GM12878 (cell line): ENCODE measurements at regions not wholly inside any gene's neighbourhood (a gene's known extent, or its start where the extent isn't known, plus 50 kb on each side); places are given as distances from the start of the nearest gene placed in this dataset.

Experiments used
- ATAC-seq: fragments of 200-7000 bp; cut with Tn5 transposase; 3 replicates; pipeline ENCODE4 v1.9.1; 2020; ENCODE audit warnings: mild to moderate bottlenecking, moderate library complexity
- BruUV-seq: library from RNA; stranded (reverse); fragments of 400-500 nt; replicated peaks from 2 replicates; lab custom pipeline; 2021; lab: Mats Ljungman, UMichigan
- CTCF ChIA-PET: fragments of 300-600 bp; sonication (Branson Sonifier 250); formaldehyde crosslinking; extraction: SDS; loops from one replicate; lab custom pipeline; 2021; ENCODE audit warnings: inconsistent platforms; lab: Yijun Ruan, JAX
- POLR2A ChIA-PET: fragments of 350-600 bp; formaldehyde crosslinking; extraction: SDS; loops from one replicate; lab custom pipeline; 2021; ENCODE audit warnings: inconsistent platforms; lab: Charles Lee
- RAD21 ChIA-PET: fragments of 300-600 bp; sonication (Branson Sonifier 250); formaldehyde crosslinking; loops from one replicate; lab custom pipeline; 2023; ENCODE audit warnings: antibody characterized with exemption; ENCODE audit not compliant: unreplicated experiment; lab: Charles Lee
- SMC1A ChIA-PET: fragments of 300-600 bp; sonication (Branson Sonifier 250); formaldehyde crosslinking; loops from one replicate; lab custom pipeline; 2023; ENCODE audit not compliant: unreplicated experiment, uncharacterized antibody; lab: Charles Lee
- DNase-seq: peaks from one replicate; pipeline ENCODE4 v3.0.0-alpha.2; 2011; ENCODE audit warnings: low read depth, low spot score
- FAIRE-seq: peaks from 3 replicates; lab custom pipeline; 2011; peaks lifted over from hg19 to GRCh38; lab: Jason Lieb, UNC
- H2AFZ ChIP-seq: 2 replicates; pipeline ENCODE4 v1.6.0; 2011; ENCODE audit warnings: low read depth, low read length, control low read depth; ENCODE audit not compliant: control insufficient read depth
- H3K27ac ChIP-seq: 2 replicates; pipeline ENCODE4 v1.5.1; 2011; ENCODE audit warnings: control low read depth; ENCODE audit not compliant: control insufficient read depth, insufficient read depth
- H3K27me3 ChIP-seq, 2 experiments: replicated peaks in 1 of 2; 2 replicates each; pipeline versions ENCODE4 v1.6.0 to v1.6.1; 2011; ENCODE audit warnings: low read length in 1 of 2; ENCODE audit not compliant: control insufficient read depth in 2 of 2, insufficient read depth in 2 of 2
- H3K36me3 ChIP-seq, 2 experiments: 2 replicates each; pipeline ENCODE4 v1.5.1; 2011; ENCODE audit warnings: low read length in 1 of 2; ENCODE audit not compliant: control insufficient read depth in 2 of 2, insufficient read depth in 2 of 2
- H3K4me1 ChIP-seq: 2 replicates; pipeline ENCODE4 v1.6.1; 2011; ENCODE audit warnings: mild to moderate bottlenecking, low read length, moderate library complexity, mixed read lengths; ENCODE audit not compliant: control insufficient read depth, insufficient read depth
- H3K4me2 ChIP-seq: 2 replicates; pipeline ENCODE4 v1.6.0; 2011; ENCODE audit warnings: control low read depth; ENCODE audit not compliant: control insufficient read depth, insufficient read depth
- H3K4me3 ChIP-seq: fragments of 200-600 bp; sonication (generic); 2 replicates; pipeline ENCODE4 v1.5.1; 2016
- H3K79me2 ChIP-seq: 2 replicates; pipeline ENCODE4 v1.6.0; 2011; ENCODE audit warnings: low read length; ENCODE audit not compliant: control insufficient read depth, insufficient read depth
- H3K9ac ChIP-seq: 2 replicates; pipeline ENCODE4 v1.8.0; 2011; ENCODE audit warnings: low read length, control low read depth, mixed read lengths; ENCODE audit not compliant: control insufficient read depth, insufficient read depth
- H3K9me3 ChIP-seq: replicated peaks from 3 replicates; pipeline ENCODE4 v1.5.1; 2011; ENCODE audit warnings: mild to moderate bottlenecking, low read length; ENCODE audit not compliant: control insufficient read depth, insufficient read depth
- H4K20me1 ChIP-seq: 2 replicates; pipeline ENCODE4 v1.6.0; 2011; ENCODE audit not compliant: control insufficient read depth, insufficient read depth
- ASH2L ChIP-seq: fragments of 300-600, 200-600 bp; sonication (generic); IDR thresholded peaks from 2 replicates; pipeline ENCODE4 v1.6.1; 2017; ENCODE audit warnings: low read depth, mild to moderate bottlenecking, borderline replicate concordance
- BRCA1 ChIP-seq: IDR thresholded peaks from 2 replicates; pipeline ENCODE4 v1.6.1; 2011; ENCODE audit warnings: low read depth, low read length, improper control_type of control experiment
- CHD1 ChIP-seq: IDR thresholded peaks from 2 replicates; pipeline ENCODE4 v1.6.1; 2012; ENCODE audit warnings: low read depth, low read length, improper control_type of control experiment
- CREM ChIP-seq: IDR thresholded peaks from 2 replicates; pipeline ENCODE4 v1.6.1; 2014; ENCODE audit warnings: antibody characterized with exemption, low read depth
- EED ChIP-seq: sonication (generic); IDR thresholded peaks from 2 replicates; pipeline ENCODE4 v1.6.1; 2016; ENCODE audit warnings: antibody characterized with exemption, low read depth
- ETV6 ChIP-seq, 2 experiments: fragments of 450-650 bp in 1 of 2; IDR thresholded peaks in 1 of 2; conservative IDR thresholded peaks in 1 of 2; 2 replicates each; pipeline ENCODE4 v1.6.1; 2014; ENCODE audit warnings: antibody characterized with exemption in 1 of 2, borderline replicate concordance in 1 of 2, low read depth in 1 of 2, mild to moderate bottlenecking in 1 of 2, moderate library complexity in 1 of 2
- MAX ChIP-seq: IDR thresholded peaks from 2 replicates; pipeline ENCODE4 v1.6.1; 2012; ENCODE audit warnings: low read depth, low read length, improper control_type of control experiment
- NFXL1 ChIP-seq: fragments of 450-650 bp; IDR thresholded peaks from 2 replicates; pipeline ENCODE4 v1.6.1; 2017; ENCODE audit warnings: antibody characterized with exemption, mild to moderate bottlenecking, borderline replicate concordance
- NFYA ChIP-seq: IDR thresholded peaks from 2 replicates; pipeline ENCODE4 v1.6.1; 2011; ENCODE audit warnings: low read depth, mild to moderate bottlenecking, low read length, improper control_type of control experiment, borderline replicate concordance
- NR2C1 ChIP-seq: fragments of 450-650 bp; IDR thresholded peaks from 2 replicates; pipeline ENCODE4 v1.6.1; 2017; ENCODE audit warnings: antibody characterized with exemption, mild to moderate bottlenecking, moderate library complexity
- NR2C2 ChIP-seq: IDR thresholded peaks from 2 replicates; pipeline ENCODE4 v1.6.1; 2011; ENCODE audit warnings: borderline replicate concordance, low read depth; ENCODE audit not compliant: control insufficient read depth, insufficient read length
- NR2F1 ChIP-seq: fragments of 450-650 bp; conservative IDR thresholded peaks from 2 replicates; pipeline ENCODE4 v1.6.1; 2017; ENCODE audit warnings: mild to moderate bottlenecking
- RUNX3 ChIP-seq: IDR thresholded peaks from 2 replicates; pipeline ENCODE4 v1.6.1; 2012; ENCODE audit warnings: low read length, inconsistent platforms
- SPI1 ChIP-seq: IDR thresholded peaks from 2 replicates; pipeline ENCODE4 v1.6.1; 2011; ENCODE audit warnings: low read depth, mild to moderate bottlenecking, low read length, moderate library complexity, borderline replicate concordance; ENCODE audit not compliant: insufficient read depth
- SUPT20H ChIP-seq: IDR thresholded peaks from 2 replicates; pipeline ENCODE4 v1.6.1; 2011; ENCODE audit warnings: low read depth, mild to moderate bottlenecking, low read length, moderate library complexity, borderline replicate concordance; ENCODE audit not compliant: control insufficient read depth
- ZNF384 ChIP-seq: IDR thresholded peaks from 2 replicates; pipeline ENCODE4 v1.6.1; 2012; ENCODE audit warnings: low read depth, mild to moderate bottlenecking, low read length, improper control_type of control experiment, borderline replicate concordance
- WGBS: methylation state at CpG from one replicate; pipeline ENCODE4 v1.1.6; 2016; ENCODE audit warnings: low lambda C conversion rate; ENCODE audit not compliant: insufficient replicate concordance, insufficient coverage; ENCODE audit errors: missing lambda C conversion rate; 5-methylcytosine and 5-hydroxymethylcytosine counted together
- in situ Hi-C: fragments of 300-500 bp; cut with MboI; formaldehyde crosslinking; loops from 9 replicates; pipeline ENCODE4 v1.14.3; 2018; ENCODE audit warnings: mixed read lengths
- intact Hi-C: fragments of 100-400 bp; cut with micrococcal nuclease; formaldehyde crosslinking; loops from one replicate; pipeline ENCODE4 v1.14.2; 2022; ENCODE audit not compliant: unreplicated experiment
- TF ChIP-seq, protein P1 (sequence below): fragments of 450-650 bp; IDR thresholded peaks from 2 replicates; pipeline ENCODE4 v1.6.1; 2016; ENCODE audit warnings: mild to moderate bottlenecking

DNA sequence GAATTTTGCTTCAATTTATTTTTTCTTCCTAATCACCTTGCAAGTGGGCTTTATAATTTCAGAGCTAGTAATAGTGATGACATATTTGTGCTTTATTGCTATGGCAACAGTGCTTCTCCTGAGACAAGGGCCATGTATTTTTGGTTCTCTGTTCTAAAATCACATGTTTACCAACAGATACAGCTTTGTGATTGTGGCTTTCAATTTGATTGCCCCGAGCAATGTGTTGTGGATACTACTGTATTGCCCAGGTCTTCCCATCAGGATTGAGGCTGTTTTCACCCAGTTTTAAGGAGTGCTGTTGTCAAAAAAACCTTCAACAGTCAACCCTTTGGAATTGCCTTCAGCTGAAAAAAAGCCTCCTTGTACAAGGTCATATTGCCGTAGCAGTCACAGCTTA, 841.4 kb upstream of the VRK2 start:
- H3K4me2 ChIP-seq = no peak overlapping the region
- no peaks in the 10 kb centered on the region for H3K36me3 ChIP-seq
- SMC1A ChIA-PET = no interaction called here
- no peaks in the 10 kb centered on the region for H3K79me2 ChIP-seq
- no peaks in the 10 kb centered on the region for H3K9me3 ChIP-seq
- no peak overlapping the region for H3K4me3 ChIP-seq
- ATAC-seq (no peak), FAIRE-seq (no peak), DNase-seq (no peak)
- TF ChIP-seq CREM (no peak), MAX (no peak), NFXL1 (no peak), ASH2L (no peak), CHD1 (no peak), ZNF384 (no peak), SPI1 (no peak), ETV6 (conservative IDR thresholded peaks at IDR 0.05 in 1 of 2, IDR thresholded peaks at IDR 0.05 in 1 of 2; ENCODE audit: borderline replicate concordance in 1 of 2, low read depth in 1 of 2) (no peak), NR2C2 (no peak), RUNX3 (no peak), BRCA1 (no peak), NR2C1 (no peak), NFYA (no peak), SUPT20H (no peak), NR2F1 (no peak), EED (no peak)
- TF ChIP-seq, protein P1, sequence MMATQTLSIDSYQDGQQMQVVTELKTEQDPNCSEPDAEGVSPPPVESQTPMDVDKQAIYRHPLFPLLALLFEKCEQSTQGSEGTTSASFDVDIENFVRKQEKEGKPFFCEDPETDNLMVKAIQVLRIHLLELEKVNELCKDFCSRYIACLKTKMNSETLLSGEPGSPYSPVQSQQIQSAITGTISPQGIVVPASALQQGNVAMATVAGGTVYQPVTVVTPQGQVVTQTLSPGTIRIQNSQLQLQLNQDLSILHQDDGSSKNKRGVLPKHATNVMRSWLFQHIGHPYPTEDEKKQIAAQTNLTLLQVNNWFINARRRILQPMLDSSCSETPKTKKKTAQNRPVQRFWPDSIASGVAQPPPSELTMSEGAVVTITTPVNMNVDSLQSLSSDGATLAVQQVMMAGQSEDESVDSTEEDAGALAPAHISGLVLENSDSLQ = no peak
- H4K20me1 ChIP-seq = no peaks in the 10 kb centered on the region
- H3K4me1 ChIP-seq = no peaks in the 10 kb centered on the region
- 3% methylated on average over 2 of the region's 2 CpGs for WGBS
- H3K9ac ChIP-seq = no peak overlapping the region
- H2AFZ ChIP-seq = no peak overlapping the region
- in situ Hi-C loops (no loop called here), intact Hi-C loops (no loop called here)
- no peaks in the 10 kb centered on the region for H3K27me3 ChIP-seq
- RAD21 ChIA-PET = no interaction called here
- no TSS peak for BruUV-seq
- no peak overlapping the region for H3K27ac ChIP-seq
- POLR2A ChIA-PET = no interaction called here
- CTCF ChIA-PET = interaction anchor here (0.6 to 1.1 kb wide), 3 partner anchors 13 to 286 kb away, joined by 3 to 4 read pairs (median 3); no protein-coding TSS in a partner anchor
